HepG2 (cell line): ENCODE measurements at regions not wholly inside any gene's neighbourhood (a gene's known extent, or its start where the extent isn't known, plus 50 kb on each side); places are given as distances from the start of the nearest gene placed in this dataset.

ENCODE experiments used
- ATAC-seq: fragments of 200-7000 bp; cut with Tn5 transposase; 3 replicates; pipeline ENCODE4 v1.9.1; 2020; ENCODE audit warnings: mild to moderate bottlenecking, moderate library complexity
- BruUV-seq: library from RNA; stranded (reverse); fragments of 400-500 nt; replicated peaks from 2 replicates; lab custom pipeline; 2021; lab: Mats Ljungman, UMichigan
- CTCF ChIA-PET: fragments of 300-600 bp; formaldehyde crosslinking; extraction: SDS; loops from one replicate; lab custom pipeline; 2021; ENCODE audit warnings: low total read pairs, inconsistent platforms, low intra/inter-chr PET ratio; lab: Yijun Ruan, JAX
- POLR2A ChIA-PET: fragments of 350-600 bp; sonication (Branson Sonifier 250); formaldehyde crosslinking; loops from one replicate; lab custom pipeline; 2020; ENCODE audit warnings: antibody characterized with exemption, inconsistent platforms; lab: Yijun Ruan, JAX
- DNase-seq: peaks from one replicate; pipeline ENCODE4 v3.0.0-alpha.2; 2015; ENCODE audit warnings: low spot score
- FAIRE-seq: peaks from 3 replicates; lab custom pipeline; 2011; peaks lifted over from hg19 to GRCh38; lab: Jason Lieb, UNC
- H2AFZ ChIP-seq: one replicate; pipeline ENCODE4 v1.6.1; 2011; ENCODE audit warnings: low read length, inconsistent platforms
- H3K27ac ChIP-seq: fragments of 300-600 bp; 3 replicates; pipeline ENCODE4 v1.8.0; 2011; ENCODE audit warnings: mixed run types, mild to moderate bottlenecking, mixed read lengths, low read length, inconsistent platforms; ENCODE audit not compliant: insufficient read depth; ENCODE audit errors: extremely low read length
- H3K27me3 ChIP-seq, 2 experiments: fragments of 200-600 bp in 1 of 2; 2 replicates in 1 of 2; 3 replicates in 1 of 2; pipeline versions ENCODE4 v1.6.0 to v1.8.0; 2011; ENCODE audit warnings: low read length in 2 of 2, mild to moderate bottlenecking in 2 of 2, moderate library complexity in 2 of 2, inconsistent platforms in 1 of 2; ENCODE audit not compliant: insufficient read depth in 2 of 2, control insufficient read depth in 1 of 2
- H3K36me3 ChIP-seq, 2 experiments: fragments of 200-600 bp in 1 of 2; replicated peaks in 1 of 2; 2 replicates in 1 of 2; 3 replicates in 1 of 2; pipeline versions ENCODE4 v1.5.1 to v1.8.0; 2011; ENCODE audit warnings: low read length in 2 of 2, inconsistent platforms in 1 of 2; ENCODE audit not compliant: insufficient read depth in 2 of 2, control insufficient read depth in 1 of 2
- H3K4me1 ChIP-seq: 2 replicates; pipeline ENCODE4 v1.5.1; 2012; ENCODE audit warnings: low read length, inconsistent platforms; ENCODE audit not compliant: insufficient read depth
- H3K4me2 ChIP-seq: 2 replicates; pipeline ENCODE4 v1.6.0; 2011; ENCODE audit warnings: low read depth, low read length, inconsistent platforms
- H3K4me3 ChIP-seq, 3 experiments: fragments of 200-600 bp in 1 of 3; sonication (generic), shearing (Covaris generic) in 1 of 3; replicated peaks in 1 of 3; 2 replicates each; pipeline ENCODE4 v1.5.1; 2011 to 2016; ENCODE audit warnings: low read length in 3 of 3, inconsistent platforms in 2 of 3, low read depth in 2 of 3, mild to moderate bottlenecking in 2 of 3, control low read depth in 1 of 3, mixed read lengths in 1 of 3; ENCODE audit not compliant: insufficient read depth in 1 of 3
- H3K79me2 ChIP-seq: one replicate; pipeline ENCODE4 v1.6.1; 2011; ENCODE audit warnings: low read length, inconsistent platforms; ENCODE audit not compliant: insufficient read depth
- H3K9ac ChIP-seq: 2 replicates; pipeline ENCODE4 v1.6.0; 2011; ENCODE audit warnings: mild to moderate bottlenecking, low read depth, low read length, inconsistent platforms; ENCODE audit not compliant: insufficient read depth
- H3K9me3 ChIP-seq: 2 replicates; pipeline ENCODE4 v1.5.1; 2012; ENCODE audit warnings: mild to moderate bottlenecking, low read length
- H4K20me1 ChIP-seq: 2 replicates; pipeline ENCODE4 v1.6.0; 2011; ENCODE audit warnings: inconsistent platforms, mild to moderate bottlenecking, low read length, moderate library complexity; ENCODE audit not compliant: insufficient read depth
- CBX5 ChIP-seq: sonication (generic); formaldehyde crosslinking; IDR thresholded peaks from 2 replicates; pipeline ENCODE4 v1.4.0; 2020; ENCODE audit warnings: missing genetic modification reagents, borderline replicate concordance
- CREM ChIP-seq, 2 experiments: sonication (generic) in 1 of 2; formaldehyde crosslinking in 1 of 2; IDR thresholded peaks; 2 replicates each; pipeline versions ENCODE4 v1.4.0 to v1.6.1; 2016 to 2020; ENCODE audit warnings: antibody characterized with exemption in 1 of 2, mild to moderate bottlenecking in 1 of 2, missing genetic modification reagents in 1 of 2
- GABPB1 ChIP-seq: IDR thresholded peaks from 2 replicates; pipeline ENCODE4 v1.6.1; 2016; ENCODE audit warnings: mild to moderate bottlenecking, missing genetic modification reagents, moderate library complexity, missing compliant biosample characterization
- GRHL1 ChIP-seq: sonication (generic); formaldehyde crosslinking; conservative IDR thresholded peaks from 2 replicates; pipeline ENCODE4 v1.8.0; 2022; ENCODE audit warnings: missing genetic modification reagents
- HOXA7 ChIP-seq: sonication (generic); formaldehyde crosslinking; IDR thresholded peaks from 2 replicates; pipeline ENCODE4 v1.8.1; 2022; ENCODE audit warnings: mild to moderate bottlenecking, missing genetic modification reagents, moderate library complexity
- JUND ChIP-seq: sonication (generic); formaldehyde crosslinking; IDR thresholded peaks from 2 replicates; pipeline ENCODE4 v1.8.0; 2022; ENCODE audit warnings: mild to moderate bottlenecking, missing genetic modification reagents
- MTF1 ChIP-seq: sonication (generic); formaldehyde crosslinking; IDR thresholded peaks from 2 replicates; pipeline ENCODE4 v1.5.0; 2020; ENCODE audit warnings: missing genetic modification reagents
- MTF2 ChIP-seq: sonication (generic); formaldehyde crosslinking; IDR thresholded peaks from 2 replicates; pipeline ENCODE4 v1.5.0; 2020; ENCODE audit warnings: missing genetic modification reagents, borderline replicate concordance
- MXD3 ChIP-seq: IDR thresholded peaks from 2 replicates; pipeline ENCODE4 v1.6.1; 2016; ENCODE audit warnings: mild to moderate bottlenecking, missing biosample characterization, missing genetic modification reagents
- MYC ChIP-seq: sonication (generic); formaldehyde crosslinking; IDR thresholded peaks from 2 replicates; pipeline ENCODE4 v1.9.0; 2021; ENCODE audit warnings: missing genetic modification reagents, borderline replicate concordance
- NFE2L2 ChIP-seq: fragments of 150-350 bp; IDR thresholded peaks from 2 replicates; pipeline ENCODE4 v1.6.1; 2014; ENCODE audit warnings: low read length
- SMC3 ChIP-seq: IDR thresholded peaks from 2 replicates; pipeline ENCODE4 v1.6.1; 2011; ENCODE audit warnings: low read length, improper control_type of control experiment
- SOX13 ChIP-seq, 3 experiments: fragments of 450-650 bp in 1 of 3; sonication (generic) in 1 of 3; formaldehyde crosslinking in 1 of 3; IDR thresholded peaks in 2 of 3; conservative IDR thresholded peaks in 1 of 3; 2 replicates each; pipeline versions ENCODE4 v1.5.0 to v1.6.1; 2016 to 2020; ENCODE audit warnings: antibody characterized with exemption in 1 of 3, mild to moderate bottlenecking in 1 of 3, missing compliant biosample characterization in 1 of 3, missing genetic modification reagents in 1 of 3, moderate library complexity in 1 of 3
- TCF12 ChIP-seq, 2 experiments: fragments of 450-650 bp in 1 of 2; sonication (generic) in 1 of 2; formaldehyde crosslinking in 1 of 2; IDR thresholded peaks; 2 replicates each; pipeline versions ENCODE4 v1.6.1 to v1.8.0; 2017 to 2022; ENCODE audit warnings: antibody characterized with exemption in 1 of 2, mild to moderate bottlenecking in 1 of 2, missing genetic modification reagents in 1 of 2, moderate library complexity in 1 of 2
- ZNF230 ChIP-seq: sonication (generic); formaldehyde crosslinking; IDR thresholded peaks from 2 replicates; pipeline ENCODE4 v1.4.0; 2020; ENCODE audit warnings: mild to moderate bottlenecking, missing genetic modification reagents
- ZNF3 ChIP-seq: IDR thresholded peaks from 2 replicates; pipeline ENCODE4 v1.7.0; 2017; ENCODE audit warnings: inconsistent platforms
- ZNF354B ChIP-seq: sonication (generic); formaldehyde crosslinking; IDR thresholded peaks from 2 replicates; pipeline ENCODE4 v1.8.0; 2022; ENCODE audit warnings: mild to moderate bottlenecking, missing genetic modification reagents
- ZNF451 ChIP-seq: sonication (generic); formaldehyde crosslinking; IDR thresholded peaks from 2 replicates; pipeline ENCODE4 v1.5.0; 2020; ENCODE audit warnings: mild to moderate bottlenecking, missing genetic modification reagents
- ZNF841 ChIP-seq: sonication (generic); formaldehyde crosslinking; IDR thresholded peaks from 2 replicates; pipeline ENCODE4 v1.8.1; 2023; ENCODE audit warnings: missing genetic modification reagents, borderline replicate concordance
- WGBS: methylation state at CpG from one replicate; pipeline ENCODE4 v1.1.6; 2017; ENCODE audit warnings: low lambda C conversion rate; 5-methylcytosine and 5-hydroxymethylcytosine counted together
- in situ Hi-C: cut with HindIII; loops from 2 replicates; pipeline ENCODE4 v1.10.0; 2017; ENCODE audit warnings: low pct_unique_long_range_greater_than_20kb; ENCODE audit not compliant: extremely low pct_ligation_motif_present
- intact Hi-C: fragments of 100-400 bp; cut with micrococcal nuclease; formaldehyde crosslinking; loops from one replicate; pipeline ENCODE4 v1.10.0; 2022; ENCODE audit not compliant: unreplicated experiment

GRCh38 chr2:122542236-122542635 is 786.8 kb downstream of the TSN start:
- Histone ChIP-seq H3K27me3 (no peaks in the 10 kb centered on the region; a peak in 1 of 5 replicates), H3K4me3 (no peak overlapping the region), H4K20me1 (no peaks in the 10 kb centered on the region), H3K27ac (no peak overlapping the region), H2AFZ (no peak overlapping the region), H3K9me3 (no peaks in the 10 kb centered on the region), H3K9ac (no peak overlapping the region), H3K4me2 (no peak overlapping the region), H3K79me2 (no peaks in the 10 kb centered on the region)
- ATAC-seq (no peak), FAIRE-seq (no peak)
- in situ Hi-C loops: no loop called here
- intact Hi-C loops: no loop called here
- WGBS: 13% methylated on average over 6 of the region's 6 CpGs
- POLR2A ChIA-PET: no interaction called here
- CTCF ChIA-PET: no interaction called here
- TF ChIP-seq ZNF841 (CRISPR knock-in tag) (no peak), MTF2 (CRISPR knock-in tag) (no peak), CBX5 (CRISPR knock-in tag) (no peak), NFE2L2 (peak; percentile 68; the same call in 1 of the 2 replicates)
- TF ChIP-seq, all 625 proteins: peak for 1
- H3K4me1 ChIP-seq: no peaks in the 10 kb centered on the region
- BruUV-seq: no TSS peak
- no peak for DNase-seq
- no peaks in the 10 kb centered on the region for H3K36me3 ChIP-seq

GRCh38 chr2:122542646-122543045 is 787.2 kb downstream of the TSN start:
- H3K36me3 ChIP-seq: no peaks in the 10 kb centered on the region
- no peaks in the 10 kb centered on the region for H4K20me1 ChIP-seq
- no peak for FAIRE-seq
- no peak for DNase-seq
- H3K4me3 ChIP-seq: no peak overlapping the region
- no TSS peak for BruUV-seq
- ATAC-seq: no peak
- ChIA-PET CTCF (no interaction called here), POLR2A (no interaction called here)
- no peaks in the 10 kb centered on the region; a peak in 1 of 5 replicates for H3K27me3 ChIP-seq
- in situ Hi-C loops (no loop called here), intact Hi-C loops (no loop called here)
- no peak overlapping the region for H3K9ac ChIP-seq
- under 1% methylated on average over 2 of the region's 2 CpGs for WGBS
- H3K27ac ChIP-seq: no peak overlapping the region
- no peaks in the 10 kb centered on the region for H3K9me3 ChIP-seq
- no peak overlapping the region for H3K4me2 ChIP-seq
- no peaks in the 10 kb centered on the region for H3K4me1 ChIP-seq
- no peak overlapping the region for H2AFZ ChIP-seq
- H3K79me2 ChIP-seq: no peaks in the 10 kb centered on the region
- TF ChIP-seq MXD3 (CRISPR knock-in tag) (no peak), MTF1 (CRISPR knock-in tag) (no peak), MYC (CRISPR knock-in tag) (no peak), GABPB1 (CRISPR knock-in tag) (no peak), TCF12 (IDR thresholded peaks at IDR 0.05) (no peak), TCF12 (CRISPR knock-in tag; IDR thresholded peaks at IDR 0.05) (no peak), HOXA7 (CRISPR knock-in tag) (no peak), ZNF354B (no peak), JUND (CRISPR knock-in tag) (no peak), SOX13 (IDR thresholded peaks at IDR 0.05) (no peak), SOX13 (CRISPR knock-in tag; conservative IDR thresholded peaks at IDR 0.05 in 1 of 2, IDR thresholded peaks at IDR 0.05 in 1 of 2) (no peak), SMC3 (no peak), ZNF3 (CRISPR knock-in tag) (no peak), GRHL1 (no peak), CREM (IDR thresholded peaks at IDR 0.05) (no peak), CREM (CRISPR knock-in tag; IDR thresholded peaks at IDR 0.05) (no peak), ZNF451 (no peak), ZNF230 (no peak)
